ENCODE measurements at regions not wholly inside any gene's neighbourhood (a gene's known extent, or its start where the extent isn't known, plus 50 kb on each side); places are given as distances from the start of the nearest gene placed in this dataset.

DNA sequence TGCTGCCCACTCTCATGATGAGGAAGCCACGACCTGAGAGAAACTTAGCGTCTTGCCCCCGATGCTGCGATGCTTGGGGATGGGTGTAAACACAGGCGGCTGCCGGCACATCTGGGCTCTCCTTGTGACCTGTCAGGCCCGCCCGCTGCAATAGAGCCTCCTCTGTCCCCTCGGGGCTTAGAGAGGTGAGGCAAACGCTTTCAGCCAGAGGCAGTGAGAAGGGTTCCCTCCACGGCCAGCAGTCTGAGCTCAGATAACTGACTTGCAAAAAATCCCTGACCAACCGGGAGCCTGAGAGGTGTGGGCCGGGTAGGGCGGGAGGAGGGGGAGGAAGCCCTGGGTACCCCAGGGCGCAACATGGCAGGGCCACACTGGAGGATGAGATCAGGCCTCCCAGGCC is 260.6 kb downstream of the C16orf95 start:
- DNase-seq, result no peak

DNA sequence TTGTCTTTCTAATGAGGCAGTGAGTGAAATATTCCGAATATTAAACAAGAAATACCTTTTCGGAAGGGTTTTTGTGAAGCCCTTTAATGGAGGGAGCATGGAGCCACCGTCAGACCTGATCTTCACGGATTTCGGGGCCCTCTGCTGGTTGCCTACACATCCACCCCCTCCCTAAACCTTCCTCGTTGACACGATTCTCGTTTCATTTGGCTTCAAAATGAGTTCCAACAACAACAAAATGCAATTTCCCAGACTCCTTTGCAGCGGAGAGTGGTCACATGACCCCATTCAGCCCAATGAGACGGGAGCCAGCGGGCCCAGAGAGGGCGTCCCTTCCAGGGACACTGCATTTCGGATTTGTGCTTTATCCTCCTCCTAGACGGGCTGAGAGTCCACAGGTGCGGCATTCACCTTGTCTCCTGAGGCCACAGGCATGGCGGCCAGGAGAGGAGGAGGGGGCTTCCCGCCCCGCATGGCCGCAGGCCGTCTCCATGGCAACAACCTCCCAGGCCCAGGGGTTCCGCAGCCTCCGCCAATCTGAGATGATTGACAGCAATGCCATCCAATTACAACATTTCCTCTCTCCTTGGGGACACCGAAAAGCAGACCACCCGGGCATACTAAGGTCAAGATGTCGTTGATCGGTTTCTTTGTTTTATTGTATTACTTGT is 259.8 kb downstream of the C16orf95 start:
- DNase-seq, result peak; percentile 34

DNA sequence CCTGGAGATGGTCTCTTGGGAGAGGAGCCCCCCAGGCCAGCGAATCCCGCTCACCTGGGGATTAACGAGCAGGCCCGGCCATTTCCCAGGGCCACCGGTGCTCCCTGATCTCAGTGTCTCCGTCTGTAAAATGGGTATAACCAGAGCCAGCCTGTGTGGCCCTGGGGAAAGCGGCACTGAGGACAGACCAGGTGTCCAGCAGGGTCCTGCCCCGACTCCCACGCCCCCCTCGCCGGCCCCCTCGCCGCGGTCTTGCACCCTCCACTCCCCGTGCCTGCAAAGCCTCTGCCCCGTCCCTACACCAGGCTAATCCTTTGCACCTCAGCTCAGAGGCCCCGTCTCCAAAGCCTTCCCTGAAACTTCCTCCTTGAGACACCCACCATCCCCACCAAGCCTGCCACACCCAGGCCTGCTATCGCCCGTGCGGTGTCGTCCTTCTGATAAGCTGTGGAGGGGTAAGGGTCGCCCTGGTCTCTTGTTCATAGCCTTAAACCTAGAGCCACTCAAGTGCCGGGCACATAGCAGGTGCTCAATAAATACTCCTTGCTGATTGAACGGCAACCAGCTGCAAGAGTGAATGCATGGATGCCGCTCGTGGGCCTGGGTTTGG is 259.1 kb downstream of the C16orf95 start:
- DNase-seq, result no peak

GRCh38 chr16:87058728-87059250 is 258.4 kb downstream of the C16orf95 start:
- no peak for DNase-seq

- peak; percentile 81 for DNase-seq
These were observed 256.9 kb downstream of the C16orf95 start for GRCh38 chr16:87060034-87060986.

- DNase-seq, result no peak
These were observed 255.8 kb downstream of the C16orf95 start for GRCh38 chr16:87061243-87061920.

- peak; percentile 81 for DNase-seq
These were observed 254.4 kb downstream of the C16orf95 start for GRCh38 chr16:87062569-87063442.

GRCh38 chr16:87063543-87063942 is 253.6 kb downstream of the C16orf95 start:
- no peak for DNase-seq

DNA sequence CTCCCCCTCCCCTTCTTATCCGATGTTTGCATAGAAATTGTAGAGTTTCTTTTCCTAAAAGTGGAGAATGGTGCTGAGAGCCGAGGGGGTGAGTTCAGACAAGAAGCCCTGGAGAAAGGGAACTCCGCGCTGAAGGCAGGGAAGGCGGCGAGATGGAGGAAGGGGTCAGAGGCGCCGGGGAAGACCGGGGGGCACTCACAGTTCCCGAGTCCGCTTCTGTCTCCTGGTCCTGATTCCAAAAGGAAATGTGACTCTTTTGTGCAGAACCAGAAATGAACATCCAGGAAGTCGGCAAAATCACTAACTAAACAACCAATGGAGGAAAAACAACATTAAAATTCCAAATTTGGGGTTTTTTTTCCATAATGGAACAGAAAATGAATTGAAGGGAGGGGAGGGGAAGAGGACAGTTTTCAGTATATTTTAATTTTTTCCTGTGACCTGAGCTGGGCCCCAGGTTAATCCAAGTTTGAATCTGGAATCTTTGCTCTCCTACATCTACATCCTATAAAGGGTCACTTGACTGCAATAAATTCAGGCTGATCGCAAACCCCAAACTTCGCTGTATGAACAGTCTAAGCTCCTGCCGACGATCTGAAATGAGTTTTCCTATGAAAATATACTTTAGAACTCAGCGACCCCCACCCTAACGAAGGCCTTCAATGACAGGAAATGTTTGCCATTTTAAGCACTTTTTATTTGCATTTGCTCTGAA is 252.3 kb downstream of the C16orf95 start:
- DNase-seq, result no peak

GRCh38 chr16:87065446-87066132 is 251.6 kb downstream of the C16orf95 start:
- no peak for DNase-seq

- no peak for DNase-seq
These were observed 250.8 kb downstream of the C16orf95 start for GRCh38 chr16:87066133-87067002.

DNA sequence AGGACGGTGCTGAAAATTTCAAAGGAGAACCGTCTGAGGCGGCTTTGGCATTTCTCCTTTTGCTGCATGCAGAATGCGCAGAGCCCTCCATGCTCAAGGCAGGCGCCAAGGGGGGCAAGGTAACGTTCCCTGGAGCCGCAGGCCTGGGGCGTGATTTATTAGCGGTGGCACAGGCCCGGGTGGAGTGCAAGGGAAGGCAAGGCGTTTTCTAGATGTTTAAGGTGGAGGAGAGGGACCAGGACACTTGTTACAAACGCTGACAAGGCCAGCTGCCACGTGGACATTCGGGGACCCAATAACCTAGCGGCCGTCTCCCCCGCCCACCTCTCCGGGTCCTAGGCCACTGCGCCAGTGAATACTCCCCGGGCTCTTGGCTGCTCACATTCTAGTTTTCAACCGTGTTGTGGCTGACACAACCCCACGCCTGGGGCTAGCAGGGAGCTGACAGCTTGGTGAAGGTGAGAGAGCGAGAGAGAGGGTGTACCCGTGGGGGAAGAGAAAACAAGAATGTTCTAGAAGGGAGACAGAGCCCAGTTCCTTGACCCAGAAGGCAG is 250.1 kb downstream of the C16orf95 start:
- no peak for DNase-seq

DNA sequence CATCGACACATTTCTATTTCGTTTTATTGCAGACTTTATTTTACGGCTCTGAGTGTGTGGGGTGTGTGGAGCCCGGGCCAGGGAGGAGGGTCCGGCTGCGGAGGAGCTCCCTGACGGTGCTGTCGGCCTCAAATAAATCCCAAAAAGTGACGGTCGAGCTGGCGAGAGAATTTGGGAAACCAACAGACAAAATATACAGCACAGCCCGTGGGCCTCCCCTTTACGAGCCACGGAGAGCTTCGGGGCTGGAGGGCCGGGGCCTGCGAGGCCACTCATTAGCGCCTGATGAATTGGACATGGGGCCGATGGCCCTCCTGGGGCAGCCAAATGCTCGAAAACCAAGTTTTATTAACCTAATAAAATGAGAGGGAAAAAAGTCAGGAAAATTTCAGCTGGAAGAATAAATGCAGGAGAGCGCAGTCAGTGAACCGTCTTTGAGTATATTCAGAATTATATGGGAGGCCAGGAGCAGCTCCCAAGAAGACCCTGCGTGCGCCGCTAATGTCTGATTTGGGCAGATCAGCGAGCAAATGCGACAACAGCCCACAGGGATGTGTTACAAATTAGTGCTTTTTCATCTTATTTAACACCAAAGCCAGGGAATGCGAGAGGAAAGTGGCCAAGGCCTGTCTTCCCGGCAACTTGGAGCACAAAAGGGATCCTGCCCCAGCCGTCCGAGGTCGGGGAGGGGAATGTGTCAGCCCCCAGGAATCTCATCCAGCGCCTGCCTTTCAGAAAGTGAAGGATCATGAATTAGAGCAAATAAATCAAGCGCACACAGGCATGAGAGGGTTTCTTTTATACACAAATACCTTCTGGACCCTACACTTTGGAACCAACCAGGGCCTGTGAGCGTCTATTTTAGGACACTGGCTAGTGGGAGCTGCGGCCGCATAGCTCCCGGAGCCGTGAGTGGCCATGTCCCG is 249.1 kb downstream of the C16orf95 start:
- DNase-seq, result peak; percentile 28

- DNase-seq, result no peak
These were observed 248.4 kb downstream of the C16orf95 start for GRCh38 chr16:87068762-87069150.

DNA sequence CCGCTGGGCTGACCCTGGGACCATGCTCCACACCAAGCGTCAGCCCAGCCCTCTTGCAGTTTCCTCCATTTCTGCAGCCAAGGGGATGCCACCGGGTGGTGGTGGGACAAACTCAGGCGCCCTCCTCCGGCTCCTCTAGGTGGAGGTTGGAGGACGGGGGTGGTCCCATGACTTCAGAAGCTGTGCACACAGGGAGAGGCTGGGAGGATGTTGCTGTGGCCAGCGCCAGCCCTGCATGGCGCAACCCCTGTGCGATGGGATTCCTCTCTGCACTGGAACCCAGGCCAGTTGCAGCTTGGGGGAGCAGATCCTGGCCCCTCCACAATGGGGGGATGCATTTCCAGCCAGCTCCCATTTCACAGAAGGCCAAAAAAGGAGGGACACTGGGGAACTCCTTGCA is 246.5 kb downstream of the C16orf95 start:
- DNase-seq, result no peak

GRCh38 chr16:87072101-87072500 is 245.1 kb downstream of the C16orf95 start:
- no peak for DNase-seq

GRCh38 chr16:87074641-87075318 is 242.4 kb downstream of the C16orf95 start:
- DNase-seq, result no peak

Measured in fibroblast of skin of scalp (primary cell).